HepG2 (cell line): ENCODE measurements at regions not wholly inside any gene's neighbourhood (a gene's known extent, or its start where the extent isn't known, plus 50 kb on each side); places are given as distances from the start of the nearest gene placed in this dataset.

Experiments
- ATAC-seq: fragments of 200-7000 bp; cut with Tn5 transposase; 3 replicates; pipeline ENCODE4 v1.9.1; 2020; ENCODE audit warnings: mild to moderate bottlenecking, moderate library complexity
- BruUV-seq: library from RNA; stranded (reverse); fragments of 400-500 nt; replicated peaks from 2 replicates; lab custom pipeline; 2021; lab: Mats Ljungman, UMichigan
- CTCF ChIA-PET: fragments of 300-600 bp; formaldehyde crosslinking; extraction: SDS; loops from one replicate; lab custom pipeline; 2021; ENCODE audit warnings: low total read pairs, inconsistent platforms, low intra/inter-chr PET ratio; lab: Yijun Ruan, JAX
- POLR2A ChIA-PET: fragments of 350-600 bp; sonication (Branson Sonifier 250); formaldehyde crosslinking; loops from one replicate; lab custom pipeline; 2020; ENCODE audit warnings: antibody characterized with exemption, inconsistent platforms; lab: Yijun Ruan, JAX
- DNase-seq: peaks from one replicate; pipeline ENCODE4 v3.0.0-alpha.2; 2015; ENCODE audit warnings: low spot score
- FAIRE-seq: peaks from 3 replicates; lab custom pipeline; 2011; peaks lifted over from hg19 to GRCh38; lab: Jason Lieb, UNC
- H2AFZ ChIP-seq: one replicate; pipeline ENCODE4 v1.6.1; 2011; ENCODE audit warnings: low read length, inconsistent platforms
- H3K27ac ChIP-seq: fragments of 300-600 bp; 3 replicates; pipeline ENCODE4 v1.8.0; 2011; ENCODE audit warnings: mixed run types, mild to moderate bottlenecking, mixed read lengths, low read length, inconsistent platforms; ENCODE audit not compliant: insufficient read depth; ENCODE audit errors: extremely low read length
- H3K27me3 ChIP-seq, 2 experiments: fragments of 200-600 bp in 1 of 2; 2 replicates in 1 of 2; 3 replicates in 1 of 2; pipeline versions ENCODE4 v1.6.0 to v1.8.0; 2011; ENCODE audit warnings: low read length in 2 of 2, mild to moderate bottlenecking in 2 of 2, moderate library complexity in 2 of 2, inconsistent platforms in 1 of 2; ENCODE audit not compliant: insufficient read depth in 2 of 2, control insufficient read depth in 1 of 2
- H3K36me3 ChIP-seq, 2 experiments: fragments of 200-600 bp in 1 of 2; replicated peaks in 1 of 2; 2 replicates in 1 of 2; 3 replicates in 1 of 2; pipeline versions ENCODE4 v1.5.1 to v1.8.0; 2011; ENCODE audit warnings: low read length in 2 of 2, inconsistent platforms in 1 of 2; ENCODE audit not compliant: insufficient read depth in 2 of 2, control insufficient read depth in 1 of 2
- H3K4me1 ChIP-seq: 2 replicates; pipeline ENCODE4 v1.5.1; 2012; ENCODE audit warnings: low read length, inconsistent platforms; ENCODE audit not compliant: insufficient read depth
- H3K4me2 ChIP-seq: 2 replicates; pipeline ENCODE4 v1.6.0; 2011; ENCODE audit warnings: low read depth, low read length, inconsistent platforms
- H3K4me3 ChIP-seq, 3 experiments: fragments of 200-600 bp in 1 of 3; sonication (generic), shearing (Covaris generic) in 1 of 3; replicated peaks in 1 of 3; 2 replicates each; pipeline ENCODE4 v1.5.1; 2011 to 2016; ENCODE audit warnings: low read length in 3 of 3, inconsistent platforms in 2 of 3, low read depth in 2 of 3, mild to moderate bottlenecking in 2 of 3, control low read depth in 1 of 3, mixed read lengths in 1 of 3; ENCODE audit not compliant: insufficient read depth in 1 of 3
- H3K79me2 ChIP-seq: one replicate; pipeline ENCODE4 v1.6.1; 2011; ENCODE audit warnings: low read length, inconsistent platforms; ENCODE audit not compliant: insufficient read depth
- H3K9ac ChIP-seq: 2 replicates; pipeline ENCODE4 v1.6.0; 2011; ENCODE audit warnings: mild to moderate bottlenecking, low read depth, low read length, inconsistent platforms; ENCODE audit not compliant: insufficient read depth
- H3K9me3 ChIP-seq: 2 replicates; pipeline ENCODE4 v1.5.1; 2012; ENCODE audit warnings: mild to moderate bottlenecking, low read length
- H4K20me1 ChIP-seq: 2 replicates; pipeline ENCODE4 v1.6.0; 2011; ENCODE audit warnings: inconsistent platforms, mild to moderate bottlenecking, low read length, moderate library complexity; ENCODE audit not compliant: insufficient read depth
- GPN1 ChIP-seq: sonication (generic); formaldehyde crosslinking; IDR thresholded peaks from 2 replicates; pipeline ENCODE4 v1.5.1; 2020; ENCODE audit warnings: missing genetic modification reagents, borderline replicate concordance
- HDAC6 ChIP-seq: fragments of 200-600 bp; sonication (generic); IDR thresholded peaks from 2 replicates; pipeline ENCODE4 v1.7.0; 2017; ENCODE audit warnings: mild to moderate bottlenecking, antibody characterized with exemption, low read length, low read depth
- HINFP ChIP-seq: sonication (generic); formaldehyde crosslinking; IDR thresholded peaks from 2 replicates; pipeline ENCODE4 v1.4.0; 2020; ENCODE audit warnings: low read depth, mild to moderate bottlenecking, missing genetic modification reagents
- MIXL1 ChIP-seq: IDR thresholded peaks from 2 replicates; pipeline ENCODE4 v1.6.1; 2016
- NBN ChIP-seq: fragments of 450-650 bp; conservative IDR thresholded peaks from 2 replicates; pipeline ENCODE4 v1.6.1; 2017
- NCOA5 ChIP-seq: sonication (generic); formaldehyde crosslinking; IDR thresholded peaks from 2 replicates; pipeline ENCODE4 v1.4.0; 2020; ENCODE audit warnings: missing genetic modification reagents
- PLRG1 ChIP-seq: fragments of 450-650 bp; conservative IDR thresholded peaks from 2 replicates; pipeline ENCODE4 v1.6.1; 2016
- SMYD3 ChIP-seq: sonication (generic); formaldehyde crosslinking; IDR thresholded peaks from 2 replicates; pipeline ENCODE4 v1.8.1; 2023; ENCODE audit warnings: mild to moderate bottlenecking, missing genetic modification reagents
- TBP ChIP-seq: sonication (generic); formaldehyde crosslinking; IDR thresholded peaks from 2 replicates; pipeline ENCODE4 v1.5.0; 2020; ENCODE audit warnings: missing genetic modification reagents
- TEAD3 ChIP-seq: optimal IDR thresholded peaks from 2 replicates; pipeline ENCODE3; 2016; ENCODE audit warnings: borderline replicate concordance
- YEATS4 ChIP-seq: sonication (generic); formaldehyde crosslinking; IDR thresholded peaks from 2 replicates; pipeline ENCODE4 v1.4.0; 2020; ENCODE audit warnings: missing genetic modification reagents, borderline replicate concordance
- ZNF10 ChIP-seq: sonication (generic); formaldehyde crosslinking; IDR thresholded peaks from 2 replicates; pipeline ENCODE4 v1.4.0; 2020; ENCODE audit warnings: mild to moderate bottlenecking, low read depth, missing genetic modification reagents, borderline replicate concordance
- ZNF24 ChIP-seq: fragments of 450-650 bp; IDR thresholded peaks from 2 replicates; pipeline ENCODE4 v1.6.1; 2017; ENCODE audit warnings: antibody characterized with exemption, mild to moderate bottlenecking
- ZNF33A ChIP-seq: sonication (generic); formaldehyde crosslinking; IDR thresholded peaks from 2 replicates; pipeline ENCODE4 v1.5.1; 2020; ENCODE audit warnings: missing genetic modification reagents, mild to moderate bottlenecking, moderate library complexity, borderline replicate concordance
- ZNF430 ChIP-seq: sonication (generic); formaldehyde crosslinking; IDR thresholded peaks from 2 replicates; pipeline ENCODE4 v1.9.0; 2021; ENCODE audit warnings: mild to moderate bottlenecking, missing genetic modification reagents
- ZNF773 ChIP-seq: sonication (generic); formaldehyde crosslinking; IDR thresholded peaks from 2 replicates; pipeline ENCODE4 v1.4.0; 2020; ENCODE audit warnings: missing genetic modification reagents, borderline replicate concordance
- ZNF776 ChIP-seq: sonication (generic); formaldehyde crosslinking; IDR thresholded peaks from 2 replicates; pipeline ENCODE4 v1.4.0; 2020; ENCODE audit warnings: mild to moderate bottlenecking, missing genetic modification reagents
- WGBS: methylation state at CpG from one replicate; pipeline ENCODE4 v1.1.6; 2017; ENCODE audit warnings: low lambda C conversion rate; 5-methylcytosine and 5-hydroxymethylcytosine counted together
- in situ Hi-C: cut with HindIII; loops from 2 replicates; pipeline ENCODE4 v1.10.0; 2017; ENCODE audit warnings: low pct_unique_long_range_greater_than_20kb; ENCODE audit not compliant: extremely low pct_ligation_motif_present
- intact Hi-C: fragments of 100-400 bp; cut with micrococcal nuclease; formaldehyde crosslinking; loops from one replicate; pipeline ENCODE4 v1.10.0; 2022; ENCODE audit not compliant: unreplicated experiment
- TF ChIP-seq, protein P1 (sequence below): sonication (generic); formaldehyde crosslinking; IDR thresholded peaks from 2 replicates; pipeline ENCODE4 v1.5.0; 2020; ENCODE audit warnings: mild to moderate bottlenecking, missing genetic modification reagents

- 3% methylated on average over 1 of the region's 1 CpG for WGBS
- Histone ChIP-seq H3K4me3 (no peak overlapping the region), H3K79me2 (no peaks in the 10 kb centered on the region), H3K9me3 (no peaks in the 10 kb centered on the region), H4K20me1 (no peaks in the 10 kb centered on the region), H3K9ac (no peak overlapping the region), H3K4me2 (no peak overlapping the region), H3K27ac (no peak overlapping the region), H3K36me3 (no peaks in the 10 kb centered on the region), H3K4me1 (no peaks in the 10 kb centered on the region), H2AFZ (no peak overlapping the region), H3K27me3 (no peaks in the 10 kb centered on the region)
- TF ChIP-seq TBP (CRISPR knock-in tag) = no peak
- no peak for TF ChIP-seq ZNF24
- TF ChIP-seq HDAC6 = no peak
- no peak for TF ChIP-seq ZNF776 (CRISPR knock-in tag)
- TF ChIP-seq PLRG1 = no peak
- no peak for TF ChIP-seq TEAD3 (CRISPR knock-in tag)
- no peak for TF ChIP-seq SMYD3 (CRISPR knock-in tag)
- no peak for TF ChIP-seq ZNF773 (CRISPR knock-in tag)
- no peak for TF ChIP-seq MIXL1
- TF ChIP-seq ZNF33A (CRISPR knock-in tag) = no peak
- ChIA-PET CTCF (no interaction called here), POLR2A (no interaction called here)
- DNase-seq (no peak), FAIRE-seq (no peak), ATAC-seq (no peak)
- in situ Hi-C loops (no loop called here), intact Hi-C loops (no loop called here)
- no TSS peak for BruUV-seq
These were observed 747.2 kb downstream of the ANKRD7 start for GRCh38 chr7:118971706-118972105.

- H3K36me3 ChIP-seq = no peaks in the 10 kb centered on the region
- H3K4me3 ChIP-seq = no peak overlapping the region
- no peaks in the 10 kb centered on the region for H3K79me2 ChIP-seq
- no peak overlapping the region for H2AFZ ChIP-seq
- H3K4me2 ChIP-seq = no peak overlapping the region
- H4K20me1 ChIP-seq = no peaks in the 10 kb centered on the region
- H3K4me1 ChIP-seq = no peaks in the 10 kb centered on the region
- no peak for ATAC-seq
- BruUV-seq = no TSS peak
- no peaks in the 10 kb centered on the region for H3K9me3 ChIP-seq
- intact Hi-C loops = no loop called here
- H3K9ac ChIP-seq = no peak overlapping the region
- DNase-seq = no peak
- no peak for FAIRE-seq
- WGBS = 0% methylated on average over 1 of the region's 1 CpG
- POLR2A ChIA-PET = no interaction called here
- H3K27ac ChIP-seq = no peak overlapping the region
- no peaks in the 10 kb centered on the region for H3K27me3 ChIP-seq
- CTCF ChIA-PET = no interaction called here
- in situ Hi-C loops = no loop called here
- TF ChIP-seq NBN (no peak), ZNF430 (CRISPR knock-in tag) (no peak), HINFP (CRISPR knock-in tag) (no peak), GPN1 (CRISPR knock-in tag) (no peak), NCOA5 (CRISPR knock-in tag) (no peak), YEATS4 (CRISPR knock-in tag) (no peak), ZNF10 (CRISPR knock-in tag) (no peak)
- TF ChIP-seq, protein P1, sequence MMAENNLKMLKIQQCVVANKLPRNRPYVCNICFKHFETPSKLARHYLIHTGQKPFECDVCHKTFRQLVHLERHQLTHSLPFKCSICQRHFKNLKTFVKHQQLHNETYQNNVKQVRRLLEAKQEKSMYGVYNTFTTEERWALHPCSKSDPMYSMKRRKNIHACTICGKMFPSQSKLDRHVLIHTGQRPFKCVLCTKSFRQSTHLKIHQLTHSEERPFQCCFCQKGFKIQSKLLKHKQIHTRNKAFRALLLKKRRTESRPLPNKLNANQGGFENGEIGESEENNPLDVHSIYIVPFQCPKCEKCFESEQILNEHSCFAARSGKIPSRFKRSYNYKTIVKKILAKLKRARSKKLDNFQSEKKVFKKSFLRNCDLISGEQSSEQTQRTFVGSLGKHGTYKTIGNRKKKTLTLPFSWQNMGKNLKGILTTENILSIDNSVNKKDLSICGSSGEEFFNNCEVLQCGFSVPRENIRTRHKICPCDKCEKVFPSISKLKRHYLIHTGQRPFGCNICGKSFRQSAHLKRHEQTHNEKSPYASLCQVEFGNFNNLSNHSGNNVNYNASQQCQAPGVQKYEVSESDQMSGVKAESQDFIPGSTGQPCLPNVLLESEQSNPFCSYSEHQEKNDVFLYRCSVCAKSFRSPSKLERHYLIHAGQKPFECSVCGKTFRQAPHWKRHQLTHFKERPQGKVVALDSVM (CRISPR knock-in tag) = no peak
These were observed 750.3 kb downstream of the ANKRD7 start for GRCh38 chr7:118974836-118975235.
